ENCODE measurements at regions not wholly inside any gene's neighbourhood (a gene's known extent, or its start where the extent isn't known, plus 50 kb on each side); places are given as distances from the start of the nearest gene placed in this dataset.

DNA sequence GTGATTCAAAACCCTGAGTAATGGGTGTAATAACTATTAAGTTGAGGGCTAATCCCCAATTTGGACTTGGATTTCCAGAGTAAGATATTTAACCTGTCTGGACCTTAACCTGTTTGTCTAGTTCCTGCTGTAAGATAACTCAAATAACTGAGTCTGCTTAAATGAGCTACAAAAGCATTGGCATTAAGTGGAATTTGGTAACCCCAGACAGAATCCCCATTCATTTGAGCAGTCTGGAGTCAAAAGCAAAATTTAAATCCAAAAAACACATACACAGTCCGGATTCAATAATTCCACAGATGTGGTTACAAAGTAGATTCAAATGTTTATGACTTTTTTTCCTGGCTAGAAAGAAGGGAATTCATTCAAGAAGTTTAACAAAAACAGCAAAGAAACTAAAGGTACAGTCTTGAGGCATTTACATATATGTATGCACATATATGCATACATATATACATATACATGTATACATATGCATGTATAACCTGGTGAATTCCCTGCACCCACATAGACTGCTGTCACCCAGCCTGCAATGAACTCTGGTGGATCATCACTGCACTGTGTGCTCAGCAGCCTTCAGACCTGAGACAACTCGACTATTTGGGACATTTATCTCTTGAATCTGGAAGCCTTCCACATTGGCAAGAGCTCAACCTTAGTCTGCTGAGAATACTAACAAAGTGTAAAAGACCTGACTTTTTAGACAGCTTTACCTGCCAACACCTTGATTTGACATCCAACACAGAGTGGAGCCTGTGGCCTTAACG lies 205.4 kb downstream of the LURAP1L start:
- Histone ChIP-seq H3K4me3 (ENCODE audit: low read depth, low read length, poor library complexity, severe bottlenecking) (no peak overlapping the region), H3K36me3 (ENCODE audit: insufficient read depth, low read length, poor library complexity, severe bottlenecking) (no peaks in the 10 kb centered on the region), H3K9me3 (ENCODE audit: low read depth, low read length, poor library complexity, severe bottlenecking) (no peaks in the 10 kb centered on the region), H3K4me1 (ENCODE audit: insufficient read depth, low read length, poor library complexity, severe bottlenecking) (no peaks in the 10 kb centered on the region), H3K27me3 (replicated peaks; ENCODE audit: insufficient read depth, low read depth, low read length, poor library complexity) (no peaks in the 10 kb centered on the region), H3K27ac (ENCODE audit: low read depth, low read length, poor library complexity, severe bottlenecking) (no peak overlapping the region)
- intact Hi-C loops (cut with micrococcal nuclease; ENCODE audit: unreplicated experiment): no loop called here
- TF ChIP-seq, protein P1, sequence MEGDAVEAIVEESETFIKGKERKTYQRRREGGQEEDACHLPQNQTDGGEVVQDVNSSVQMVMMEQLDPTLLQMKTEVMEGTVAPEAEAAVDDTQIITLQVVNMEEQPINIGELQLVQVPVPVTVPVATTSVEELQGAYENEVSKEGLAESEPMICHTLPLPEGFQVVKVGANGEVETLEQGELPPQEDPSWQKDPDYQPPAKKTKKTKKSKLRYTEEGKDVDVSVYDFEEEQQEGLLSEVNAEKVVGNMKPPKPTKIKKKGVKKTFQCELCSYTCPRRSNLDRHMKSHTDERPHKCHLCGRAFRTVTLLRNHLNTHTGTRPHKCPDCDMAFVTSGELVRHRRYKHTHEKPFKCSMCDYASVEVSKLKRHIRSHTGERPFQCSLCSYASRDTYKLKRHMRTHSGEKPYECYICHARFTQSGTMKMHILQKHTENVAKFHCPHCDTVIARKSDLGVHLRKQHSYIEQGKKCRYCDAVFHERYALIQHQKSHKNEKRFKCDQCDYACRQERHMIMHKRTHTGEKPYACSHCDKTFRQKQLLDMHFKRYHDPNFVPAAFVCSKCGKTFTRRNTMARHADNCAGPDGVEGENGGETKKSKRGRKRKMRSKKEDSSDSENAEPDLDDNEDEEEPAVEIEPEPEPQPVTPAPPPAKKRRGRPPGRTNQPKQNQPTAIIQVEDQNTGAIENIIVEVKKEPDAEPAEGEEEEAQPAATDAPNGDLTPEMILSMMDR (conservative IDR thresholded peaks at IDR 0.05; ENCODE audit: low read depth, low read length): no peak
- no peak for DNase-seq (ENCODE audit: low spot score)
- ChIA-PET CTCF (no interaction called here), POLR2A (ENCODE audit: low non-redundant PET) (no interaction called here)
- no TSS peak for BruUV-seq (replicated peaks)

GRCh38 chr9:12988258-12988657 lies 213.4 kb downstream of the LURAP1L start:
- CTCF ChIA-PET: no interaction called here
- BruUV-seq (replicated peaks): no TSS peak

GRCh38 chr9:12989669-12990068 lies 214.8 kb downstream of the LURAP1L start:
- Histone ChIP-seq H3K4me3 (ENCODE audit: low read depth, low read length, poor library complexity, severe bottlenecking) (no peak overlapping the region), H3K27me3 (replicated peaks; ENCODE audit: insufficient read depth, low read depth, low read length, poor library complexity) (no peaks in the 10 kb centered on the region), H3K4me1 (ENCODE audit: insufficient read depth, low read length, poor library complexity, severe bottlenecking) (peaks cover 6% of the 10 kb centered on the region), H3K36me3 (ENCODE audit: insufficient read depth, low read length, poor library complexity, severe bottlenecking) (no peaks in the 10 kb centered on the region), H3K9me3 (ENCODE audit: low read depth, low read length, poor library complexity, severe bottlenecking) (no peaks in the 10 kb centered on the region), H3K27ac (ENCODE audit: low read depth, low read length, poor library complexity, severe bottlenecking) (no peak overlapping the region)
- intact Hi-C loops (cut with micrococcal nuclease; ENCODE audit: unreplicated experiment): no loop called here
- POLR2A ChIA-PET (ENCODE audit: low non-redundant PET): no interaction called here
- DNase-seq (ENCODE audit: low spot score): no peak
- TF ChIP-seq, protein P1 (conservative IDR thresholded peaks at IDR 0.05; ENCODE audit: low read depth, low read length): no peak
- no peak for TF ChIP-seq EZH2 (IDR thresholded peaks at IDR 0.05; ENCODE audit: borderline replicate concordance, low read depth, low read length, poor library complexity, severe bottlenecking)
- BruUV-seq (replicated peaks): no TSS peak
- CTCF ChIA-PET: no interaction called here

More at GRCh38 chr9:12988258-12988657, 213.4 kb downstream of the LURAP1L start:
- H3K36me3 ChIP-seq (ENCODE audit: insufficient read depth, low read length, poor library complexity, severe bottlenecking): no peaks in the 10 kb centered on the region
- H3K4me3 ChIP-seq (ENCODE audit: low read depth, low read length, poor library complexity, severe bottlenecking): no peak overlapping the region
- no peak overlapping the region for H3K27ac ChIP-seq (ENCODE audit: low read depth, low read length, poor library complexity, severe bottlenecking)
- peaks cover 6% of the 10 kb centered on the region for H3K4me1 ChIP-seq (ENCODE audit: insufficient read depth, low read length, poor library complexity, severe bottlenecking)
- no peaks in the 10 kb centered on the region for H3K9me3 ChIP-seq (ENCODE audit: low read depth, low read length, poor library complexity, severe bottlenecking)
- TF ChIP-seq, protein P1 (conservative IDR thresholded peaks at IDR 0.05; ENCODE audit: low read depth, low read length): no peak
- TF ChIP-seq EZH2 (IDR thresholded peaks at IDR 0.05; ENCODE audit: borderline replicate concordance, low read depth, low read length, poor library complexity, severe bottlenecking): no peak
- intact Hi-C loops (cut with micrococcal nuclease; ENCODE audit: unreplicated experiment): no loop called here
- no peak for DNase-seq (ENCODE audit: low spot score)
- POLR2A ChIA-PET (ENCODE audit: low non-redundant PET): no interaction called here
- H3K27me3 ChIP-seq (replicated peaks; ENCODE audit: insufficient read depth, low read depth, low read length, poor library complexity): no peaks in the 10 kb centered on the region

Data from A673 (cell line).